ENCODE measurements at regions not wholly inside any gene's neighbourhood (a gene's known extent, or its start where the extent isn't known, plus 50 kb on each side); places are given as distances from the start of the nearest gene placed in this dataset.

GRCh38 chr13:27868641-27869435, 51.0 kb upstream of the PDX1 start:
- H3K4me3 Mint-ChIP-seq = no peak overlapping the region
- H3K9me3 Mint-ChIP-seq = no peaks in the 10 kb centered on the region
- no peak overlapping the region for H3K27ac Mint-ChIP-seq
- TF ChIP-seq CTCF (IDR thresholded peaks at IDR 0.05) = peak; percentile 78
- no peaks in the 10 kb centered on the region for H3K4me1 Mint-ChIP-seq (ENCODE audit: low read depth)
- no peaks in the 10 kb centered on the region for H3K36me3 Mint-ChIP-seq (ENCODE audit: low read depth)
- H3K27me3 Mint-ChIP-seq (ENCODE audit: insufficient read depth) = peaks cover 8% of the 10 kb centered on the region
- DNase-seq = no peak

- TF ChIP-seq CTCF (IDR thresholded peaks at IDR 0.05) = peak; percentile 26
- Mint-ChIP-seq H3K4me1 (ENCODE audit: low read depth) (no peaks in the 10 kb centered on the region), H3K36me3 (ENCODE audit: low read depth) (no peaks in the 10 kb centered on the region), H3K4me3 (no peak overlapping the region), H3K27me3 (ENCODE audit: insufficient read depth) (peaks cover 9% of the 10 kb centered on the region), H3K27ac (no peak overlapping the region), H3K9me3 (no peaks in the 10 kb centered on the region)
- DNase-seq = no peak
Measured at GRCh38 chr13:27869436-27870095, 50.2 kb upstream of the PDX1 start.
